Suprapubic skin (tissue), 4 donors: ENCODE measurements at regions not wholly inside any gene's neighbourhood (a gene's known extent, or its start where the extent isn't known, plus 50 kb on each side); places are given as distances from the start of the nearest gene placed in this dataset.

Experiments used
- EP300 ChIP-seq: sonication (generic); formaldehyde crosslinking; IDR thresholded peaks from one replicate; pipeline ENCODE4 v1.6.1; 2017; ENCODE audit warnings: antibody characterized with exemption
- POLR2A ChIP-seq, 2 donors: fragments of 450-650 bp; IDR thresholded peaks; one replicate each; pipeline ENCODE4 v1.6.1; 2017; ENCODE audit warnings: antibody characterized with exemption in 2 of 2, mild to moderate bottlenecking in 2 of 2, moderate library complexity in 2 of 2
- POLR2AphosphoS5 ChIP-seq, 3 donors: sonication (generic); formaldehyde crosslinking; IDR thresholded peaks; one replicate each; pipeline ENCODE4 v1.6.1; 2017; ENCODE audit warnings: antibody characterized with exemption in 3 of 3
- TF ChIP-seq, protein P1 (sequence below), 2 donors: fragments of 200-600 bp in 1 of 2; fragments of 450-650 bp in 1 of 2; sonication (generic) in 1 of 2; IDR thresholded peaks; one replicate each; pipeline ENCODE4 v1.5.1; 2016 to 2019; ENCODE audit warnings: antibody characterized with exemption in 2 of 2, mild to moderate bottlenecking in 1 of 2, moderate library complexity in 1 of 2

DNA sequence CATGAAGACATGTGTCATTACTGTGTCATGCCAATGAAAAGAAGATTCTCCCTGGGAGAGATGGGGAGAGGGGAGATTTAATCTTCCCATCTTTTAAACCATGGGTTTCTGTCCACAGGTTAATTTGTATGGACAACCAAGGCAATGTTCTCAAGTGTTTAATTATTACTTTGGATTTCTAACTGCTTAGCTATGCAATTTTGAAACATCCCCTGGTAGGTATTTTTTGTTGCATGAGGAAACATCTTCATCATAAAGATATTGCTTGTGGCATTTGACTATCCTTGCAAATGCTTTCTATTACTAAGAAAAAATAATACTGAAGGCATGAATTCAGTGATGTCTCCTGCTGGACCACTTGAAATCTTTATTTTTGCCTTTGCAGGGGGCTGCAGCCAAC lies 326.6 kb upstream of the TPM1 start:
- TF ChIP-seq, protein P1, sequence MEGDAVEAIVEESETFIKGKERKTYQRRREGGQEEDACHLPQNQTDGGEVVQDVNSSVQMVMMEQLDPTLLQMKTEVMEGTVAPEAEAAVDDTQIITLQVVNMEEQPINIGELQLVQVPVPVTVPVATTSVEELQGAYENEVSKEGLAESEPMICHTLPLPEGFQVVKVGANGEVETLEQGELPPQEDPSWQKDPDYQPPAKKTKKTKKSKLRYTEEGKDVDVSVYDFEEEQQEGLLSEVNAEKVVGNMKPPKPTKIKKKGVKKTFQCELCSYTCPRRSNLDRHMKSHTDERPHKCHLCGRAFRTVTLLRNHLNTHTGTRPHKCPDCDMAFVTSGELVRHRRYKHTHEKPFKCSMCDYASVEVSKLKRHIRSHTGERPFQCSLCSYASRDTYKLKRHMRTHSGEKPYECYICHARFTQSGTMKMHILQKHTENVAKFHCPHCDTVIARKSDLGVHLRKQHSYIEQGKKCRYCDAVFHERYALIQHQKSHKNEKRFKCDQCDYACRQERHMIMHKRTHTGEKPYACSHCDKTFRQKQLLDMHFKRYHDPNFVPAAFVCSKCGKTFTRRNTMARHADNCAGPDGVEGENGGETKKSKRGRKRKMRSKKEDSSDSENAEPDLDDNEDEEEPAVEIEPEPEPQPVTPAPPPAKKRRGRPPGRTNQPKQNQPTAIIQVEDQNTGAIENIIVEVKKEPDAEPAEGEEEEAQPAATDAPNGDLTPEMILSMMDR (IDR thresholded peaks at IDR 0.05): no peak
- TF ChIP-seq POLR2A (IDR thresholded peaks at IDR 0.05) (no peak), POLR2AphosphoS5 (IDR thresholded peaks at IDR 0.05) (no peak), EP300 (no peak)
